Lower leg skin (tissue), 3 donors: ENCODE measurements at regions not wholly inside any gene's neighbourhood (a gene's known extent, or its start where the extent isn't known, plus 50 kb on each side); places are given as distances from the start of the nearest gene placed in this dataset.

Source experiments
- POLR2A ChIP-seq, 2 donors: fragments of 450-650 bp; IDR thresholded peaks; one replicate each; pipeline ENCODE4 v1.6.1; 2016 to 2017; ENCODE audit warnings: antibody characterized with exemption in 2 of 2, mild to moderate bottlenecking in 1 of 2, moderate library complexity in 1 of 2
- TF ChIP-seq, protein P1 (sequence below), 3 donors: fragments of 450-650 bp; IDR thresholded peaks; one replicate each; pipeline ENCODE4 v1.5.1; 2016; ENCODE audit warnings: antibody characterized with exemption in 3 of 3, mild to moderate bottlenecking in 3 of 3, moderate library complexity in 2 of 3

DNA sequence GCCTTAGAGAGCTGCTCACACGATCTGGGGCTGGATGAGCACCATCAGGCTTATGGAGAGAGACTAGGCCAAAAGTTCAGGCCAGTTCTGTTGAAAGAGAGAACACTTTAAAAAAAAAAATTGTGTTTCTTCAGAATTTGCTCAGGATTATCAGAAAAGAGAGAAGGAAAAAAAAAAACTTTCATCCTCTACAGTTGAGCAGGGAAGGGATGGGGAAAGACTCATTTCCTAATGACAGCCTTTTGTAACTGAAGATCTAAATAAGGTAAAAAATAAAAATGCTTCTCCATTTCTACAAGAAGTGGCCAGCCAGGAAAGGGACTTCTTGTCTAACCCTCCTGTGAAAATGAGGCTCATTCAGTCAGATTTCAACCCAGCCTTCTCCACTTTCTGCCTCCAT lies 134.8 kb downstream of the LY86 start:
- TF ChIP-seq, protein P1, sequence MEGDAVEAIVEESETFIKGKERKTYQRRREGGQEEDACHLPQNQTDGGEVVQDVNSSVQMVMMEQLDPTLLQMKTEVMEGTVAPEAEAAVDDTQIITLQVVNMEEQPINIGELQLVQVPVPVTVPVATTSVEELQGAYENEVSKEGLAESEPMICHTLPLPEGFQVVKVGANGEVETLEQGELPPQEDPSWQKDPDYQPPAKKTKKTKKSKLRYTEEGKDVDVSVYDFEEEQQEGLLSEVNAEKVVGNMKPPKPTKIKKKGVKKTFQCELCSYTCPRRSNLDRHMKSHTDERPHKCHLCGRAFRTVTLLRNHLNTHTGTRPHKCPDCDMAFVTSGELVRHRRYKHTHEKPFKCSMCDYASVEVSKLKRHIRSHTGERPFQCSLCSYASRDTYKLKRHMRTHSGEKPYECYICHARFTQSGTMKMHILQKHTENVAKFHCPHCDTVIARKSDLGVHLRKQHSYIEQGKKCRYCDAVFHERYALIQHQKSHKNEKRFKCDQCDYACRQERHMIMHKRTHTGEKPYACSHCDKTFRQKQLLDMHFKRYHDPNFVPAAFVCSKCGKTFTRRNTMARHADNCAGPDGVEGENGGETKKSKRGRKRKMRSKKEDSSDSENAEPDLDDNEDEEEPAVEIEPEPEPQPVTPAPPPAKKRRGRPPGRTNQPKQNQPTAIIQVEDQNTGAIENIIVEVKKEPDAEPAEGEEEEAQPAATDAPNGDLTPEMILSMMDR (IDR thresholded peaks at IDR 0.05): no peak
- no peak for TF ChIP-seq POLR2A (IDR thresholded peaks at IDR 0.05)
